OCI-LY1 (cell line): ENCODE measurements at regions not wholly inside any gene's neighbourhood (a gene's known extent, or its start where the extent isn't known, plus 50 kb on each side); places are given as distances from the start of the nearest gene placed in this dataset.

ENCODE experiments used
- H2AFZ ChIP-seq: fragments of 200-600 bp; sonication (generic), shearing (Covaris generic); 2 replicates; pipeline ENCODE4 v1.6.0; 2014; ENCODE audit warnings: antibody characterized with exemption, mild to moderate bottlenecking, low read length
- H3F3A ChIP-seq: fragments of 200-600 bp; sonication (generic), shearing (Covaris generic); 2 replicates; pipeline ENCODE4 v1.6.0; 2014; ENCODE audit warnings: mild to moderate bottlenecking, antibody characterized with exemption, low read length, moderate library complexity; ENCODE audit not compliant: insufficient read depth
- H3K27ac ChIP-seq: fragments of 200-600 bp; sonication (generic); 2 replicates; pipeline ENCODE4 v1.5.1; 2014; ENCODE audit warnings: low read length, mixed run types, mild to moderate bottlenecking, low read depth; ENCODE audit not compliant: poor library complexity, severe bottlenecking
- H3K27me3 ChIP-seq: fragments of 200-600 bp; sonication (generic); 2 replicates; pipeline ENCODE4 v1.6.0; 2014; ENCODE audit warnings: antibody characterized with exemption, mild to moderate bottlenecking, low read length, moderate library complexity; ENCODE audit not compliant: insufficient read depth
- H3K36me3 ChIP-seq: fragments of 200-600 bp; sonication (generic); 2 replicates; pipeline ENCODE4 v1.6.1; 2014; ENCODE audit warnings: mild to moderate bottlenecking, antibody characterized with exemption, low read length, moderate library complexity, mixed read lengths; ENCODE audit not compliant: insufficient read depth
- H3K4me1 ChIP-seq: fragments of 200-600 bp; sonication (generic); 2 replicates; pipeline ENCODE4 v1.5.1; 2014; ENCODE audit warnings: mild to moderate bottlenecking, low read length, moderate library complexity; ENCODE audit not compliant: insufficient read depth, severe bottlenecking
- H3K4me2 ChIP-seq: fragments of 200-600 bp; sonication (generic), shearing (Covaris generic); 2 replicates; pipeline ENCODE4 v1.6.1; 2014; ENCODE audit warnings: low read length
- H3K4me3 ChIP-seq: fragments of 200-600 bp; sonication (generic); 2 replicates; pipeline ENCODE4 v1.5.1; 2014; ENCODE audit warnings: low read length, low read depth, mild to moderate bottlenecking, mixed read lengths; ENCODE audit not compliant: poor library complexity, severe bottlenecking
- H3K79me2 ChIP-seq: fragments of 200-600 bp; shearing (Covaris generic); 2 replicates; pipeline ENCODE4 v1.6.1; 2016; ENCODE audit warnings: mixed run types, low read length, mixed read lengths; ENCODE audit not compliant: insufficient read depth
- H3K9ac ChIP-seq: fragments of 200-600 bp; sonication (generic), shearing (Covaris generic); 2 replicates; pipeline ENCODE4 v1.6.1; 2014; ENCODE audit warnings: mild to moderate bottlenecking, low read length, mixed read lengths
- H3K9me2 ChIP-seq: fragments of 200-600 bp; sonication (generic), shearing (Covaris generic); 2 replicates; pipeline ENCODE4 v1.6.1; 2014; ENCODE audit warnings: low read depth, mild to moderate bottlenecking, low read length, mixed read lengths
- H3K9me3 ChIP-seq: fragments of 200-600 bp; shearing (Covaris generic); 2 replicates; pipeline ENCODE4 v1.6.1; 2014; ENCODE audit warnings: low read length, mixed read lengths
- H4K20me1 ChIP-seq: fragments of 200-600 bp; sonication (generic), shearing (Covaris generic); 2 replicates; pipeline ENCODE4 v1.6.0; 2016; ENCODE audit warnings: mild to moderate bottlenecking, low read length; ENCODE audit not compliant: insufficient read depth
- CTCF ChIP-seq: fragments of 200-600 bp; sonication (generic), shearing (Covaris generic); IDR thresholded peaks from 2 replicates; pipeline ENCODE4 v1.5.1; 2017; ENCODE audit warnings: mild to moderate bottlenecking, antibody characterized with exemption, low read length, moderate library complexity, mixed read lengths
- EZH2 ChIP-seq: fragments of 200-600 bp; sonication (generic), shearing (Covaris generic); IDR thresholded peaks from 2 replicates; pipeline ENCODE4 v1.8.0; 2017; ENCODE audit warnings: borderline replicate concordance, mixed run types, mild to moderate bottlenecking, antibody characterized with exemption, low read length, moderate library complexity, mixed read lengths

- TF ChIP-seq CTCF (no peak), EZH2 (no peak)
- Histone ChIP-seq H3F3A (no peaks in the 10 kb centered on the region), H4K20me1 (no peaks in the 10 kb centered on the region), H3K79me2 (no peaks in the 10 kb centered on the region), H3K27me3 (no peaks in the 10 kb centered on the region), H2AFZ (no peak overlapping the region), H3K9me2 (no peaks in the 10 kb centered on the region), H3K9me3 (no peaks in the 10 kb centered on the region), H3K4me3 (no peak overlapping the region), H3K36me3 (no peaks in the 10 kb centered on the region), H3K4me1 (peaks cover 8% of the 10 kb centered on the region), H3K9ac (no peak overlapping the region), H3K27ac (no peak overlapping the region), H3K4me2 (no peak overlapping the region)
These were observed 120.8 kb upstream of the PDE4D start for GRCh38 chr5:60014331-60014730.

- no peaks in the 10 kb centered on the region for H3K27me3 ChIP-seq
- H3K4me3 ChIP-seq, result no peak overlapping the region
- H3K9me2 ChIP-seq, result no peaks in the 10 kb centered on the region
- H3K4me1 ChIP-seq, result peaks cover 8% of the 10 kb centered on the region
- H4K20me1 ChIP-seq, result no peaks in the 10 kb centered on the region
- H3K4me2 ChIP-seq, result no peak overlapping the region
- no peak overlapping the region for H3K27ac ChIP-seq
- no peak overlapping the region for H3K9ac ChIP-seq
- no peaks in the 10 kb centered on the region for H3K36me3 ChIP-seq
- TF ChIP-seq CTCF, result no peak
- TF ChIP-seq EZH2, result no peak
- H3K79me2 ChIP-seq, result no peaks in the 10 kb centered on the region
- H3F3A ChIP-seq, result no peaks in the 10 kb centered on the region
- H3K9me3 ChIP-seq, result no peaks in the 10 kb centered on the region
- H2AFZ ChIP-seq, result no peak overlapping the region
These were observed 117.3 kb upstream of the PDE4D start for GRCh38 chr5:60010853-60011252.

GRCh38 chr5:60010328-60010727, 116.8 kb upstream of the PDE4D start:
- H3K9ac ChIP-seq, result no peak overlapping the region
- H2AFZ ChIP-seq, result no peak overlapping the region
- no peaks in the 10 kb centered on the region for H3F3A ChIP-seq
- H3K4me3 ChIP-seq, result no peak overlapping the region
- H3K9me3 ChIP-seq, result no peaks in the 10 kb centered on the region
- no peaks in the 10 kb centered on the region for H4K20me1 ChIP-seq
- no peak overlapping the region for H3K4me2 ChIP-seq
- no peaks in the 10 kb centered on the region for H3K79me2 ChIP-seq
- no peaks in the 10 kb centered on the region for H3K9me2 ChIP-seq
- no peaks in the 10 kb centered on the region for H3K27me3 ChIP-seq
- H3K27ac ChIP-seq, result no peak overlapping the region
- peaks cover 8% of the 10 kb centered on the region for H3K4me1 ChIP-seq
- peak; percentile 27; the same call in 1 of the 2 replicates for TF ChIP-seq CTCF
- no peak for TF ChIP-seq EZH2
- H3K36me3 ChIP-seq, result no peaks in the 10 kb centered on the region
